Activated T-cell treated with anti-CD3 and anti-CD28 coated beads for 24 hours (primary cell): ENCODE measurements at regions not wholly inside any gene's neighbourhood (a gene's known extent, or its start where the extent isn't known, plus 50 kb on each side); places are given as distances from the start of the nearest gene placed in this dataset.

Source experiments
- DNase-seq: peaks from one replicate; pipeline ENCODE4 v3.0.0-alpha.2; 2020; ENCODE audit warnings: low read depth

GRCh38 chr14:87102811-87103378, 890.1 kb downstream of the GALC start:
- DNase-seq = no peak

- DNase-seq = no peak
These were observed 896.0 kb downstream of the GALC start for GRCh38 chr14:87097015-87097414.

- no peak for DNase-seq
These were observed 898.1 kb downstream of the GALC start for GRCh38 chr14:87094913-87095312.

GRCh38 chr14:87088588-87088987, 904.4 kb downstream of the GALC start:
- DNase-seq = no peak

- DNase-seq = no peak
These were observed 905.1 kb downstream of the GALC start for GRCh38 chr14:87087881-87088280.

- DNase-seq = no peak
These were observed 908.1 kb downstream of the GALC start for GRCh38 chr14:87084908-87085307.

GRCh38 chr14:87082917-87083316, 910.1 kb downstream of the GALC start:
- no peak for DNase-seq

- DNase-seq = no peak
These were observed 912.0 kb downstream of the GALC start for GRCh38 chr14:87081004-87081403.

- DNase-seq = no peak
These were observed 912.8 kb downstream of the GALC start for GRCh38 chr14:87080146-87080545.

GRCh38 chr14:87079416-87079815, 913.6 kb downstream of the GALC start:
- DNase-seq = no peak

- DNase-seq = no peak
These were observed 916.1 kb downstream of the GALC start for GRCh38 chr14:87076922-87077321.

DNA sequence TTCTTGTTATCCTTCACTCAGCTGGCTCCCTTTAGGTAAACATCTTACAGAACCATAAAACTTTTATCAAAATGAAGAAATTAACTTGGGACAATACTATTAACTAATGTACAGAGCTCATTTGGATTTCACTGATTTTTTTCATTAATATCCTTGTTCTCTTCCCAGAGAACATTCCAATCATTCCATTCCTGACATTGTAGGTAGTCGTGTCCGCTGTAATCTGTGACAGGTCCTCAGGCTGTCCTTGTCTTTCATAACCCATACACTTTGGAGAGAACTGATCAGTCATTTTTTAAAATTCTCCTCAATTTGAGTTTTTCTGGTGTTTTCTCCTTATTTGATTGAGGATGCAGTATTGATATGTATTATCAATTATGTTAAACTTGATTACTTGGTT, 916.8 kb downstream of the GALC start:
- no peak for DNase-seq

GRCh38 chr14:87073880-87074570, 919.0 kb downstream of the GALC start:
- DNase-seq = no peak

GRCh38 chr14:87067591-87067990, 925.4 kb downstream of the GALC start:
- DNase-seq = no peak

DNA sequence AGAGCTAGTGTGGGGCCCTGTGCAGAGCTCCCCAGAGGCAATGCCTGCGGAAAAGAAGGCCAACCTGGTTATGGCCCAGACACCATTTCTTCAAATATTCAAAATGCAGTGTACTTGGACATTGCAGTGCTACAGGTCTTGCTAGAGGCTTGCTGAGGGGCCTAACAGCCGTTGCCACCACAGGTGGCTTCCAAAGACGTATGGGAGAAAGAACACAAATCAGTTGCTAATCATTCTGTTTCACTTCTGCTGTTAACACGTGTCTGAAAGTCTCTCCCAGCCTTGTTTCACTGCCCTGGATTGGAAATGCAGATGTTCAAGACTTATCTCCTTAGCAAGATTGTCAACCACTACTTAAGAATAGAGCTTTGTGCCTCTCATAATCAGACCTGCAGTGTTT, 925.9 kb downstream of the GALC start:
- DNase-seq = no peak

- DNase-seq = no peak
These were observed 926.7 kb downstream of the GALC start for GRCh38 chr14:87066221-87066817.

- DNase-seq = no peak
These were observed 927.6 kb downstream of the GALC start for GRCh38 chr14:87065366-87065765.

GRCh38 chr14:87063181-87063580, 929.8 kb downstream of the GALC start:
- no peak for DNase-seq

- DNase-seq = no peak
These were observed 932.6 kb downstream of the GALC start for GRCh38 chr14:87060405-87060804.

GRCh38 chr14:87059060-87059839, 933.7 kb downstream of the GALC start:
- DNase-seq = no peak

DNA sequence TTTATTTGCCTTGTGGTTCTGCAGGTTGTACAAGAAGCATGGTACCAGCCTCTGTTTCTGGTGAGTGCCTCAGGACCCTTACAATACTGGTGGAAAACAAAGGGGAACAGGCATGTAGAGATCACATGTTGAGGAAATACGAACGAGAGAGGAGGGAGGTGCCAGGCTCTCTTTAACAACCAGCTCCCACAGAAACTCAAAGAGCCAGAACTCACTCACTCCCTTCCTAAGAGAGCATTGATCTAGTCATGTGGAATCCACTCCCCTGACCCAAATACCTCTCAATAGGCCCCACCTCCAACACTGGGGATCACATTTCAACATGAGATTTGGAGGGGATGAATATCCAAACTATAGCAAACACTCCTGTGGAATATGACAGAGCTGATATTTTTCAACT, 938.0 kb downstream of the GALC start:
- DNase-seq = no peak

- no peak for DNase-seq
These were observed 940.2 kb downstream of the GALC start for GRCh38 chr14:87052646-87053225.

- DNase-seq = no peak
These were observed 942.6 kb downstream of the GALC start for GRCh38 chr14:87050421-87050820.
